GM13976 (cell line): ENCODE measurements at regions not wholly inside any gene's neighbourhood (a gene's known extent, or its start where the extent isn't known, plus 50 kb on each side); places are given as distances from the start of the nearest gene placed in this dataset.

ENCODE experiments used
- DNase-seq: peaks from one replicate; pipeline ENCODE4 v3.0.0; 2012; ENCODE audit warnings: low spot score
- CTCF ChIP-seq: IDR thresholded peaks from 2 replicates; pipeline ENCODE4 v1.5.1; 2012; ENCODE audit warnings: borderline replicate concordance, mild to moderate bottlenecking; ENCODE audit not compliant: insufficient read depth; ENCODE audit errors: extremely low read depth, missing control alignments, control extremely low read depth
- in situ Hi-C: fragments of 300-500 bp; cut with MboI; formaldehyde crosslinking; loops from one replicate; pipeline ENCODE4 v1.12.0; 2022; ENCODE audit warnings: low sequenced_read_pairs, mixed read lengths, inconsistent platforms; ENCODE audit not compliant: unreplicated experiment

GRCh38 chr5:18240971-18241370 lies 606.7 kb downstream of the TAF11L14 start:
- in situ Hi-C loops, result no loop called here
- no peak for DNase-seq

GRCh38 chr5:18243846-18244245 lies 609.6 kb downstream of the TAF11L14 start:
- in situ Hi-C loops, result no loop called here
- no peak for TF ChIP-seq CTCF
- DNase-seq, result no peak

More at GRCh38 chr5:18240971-18241370, 606.7 kb downstream of the TAF11L14 start:
- TF ChIP-seq CTCF, result no peak

- DNase-seq, result no peak
- in situ Hi-C loops, result no loop called here
- no peak for TF ChIP-seq CTCF
Observed at GRCh38 chr5:18244309-18244708, 610.0 kb downstream of the TAF11L14 start.

GRCh38 chr5:18252559-18252958 lies 618.3 kb downstream of the TAF11L14 start:
- in situ Hi-C loops, result no loop called here
- no peak for TF ChIP-seq CTCF
- DNase-seq, result no peak

- TF ChIP-seq CTCF, result no peak
- in situ Hi-C loops, result no loop called here
- no peak for DNase-seq
Observed at GRCh38 chr5:18264126-18264882, 630.0 kb downstream of the TAF11L14 start.

- no peak for DNase-seq
- TF ChIP-seq CTCF, result no peak
- in situ Hi-C loops, result no loop called here
Observed at GRCh38 chr5:18270635-18271338, 636.5 kb downstream of the TAF11L14 start.
